Pancreas (tissue), 10 donors: ENCODE measurements at regions not wholly inside any gene's neighbourhood (a gene's known extent, or its start where the extent isn't known, plus 50 kb on each side); places are given as distances from the start of the nearest gene placed in this dataset.

Experiments
- ATAC-seq, 4 donors: fragments of 200-7000 bp; cut with Tn5 transposase; one replicate each; pipeline versions ENCODE4 v1.8.0 to v1.9.1; 2020; ENCODE audit warnings: mild to moderate bottlenecking in 4 of 4, moderate library complexity in 4 of 4
- DNase-seq, 6 donors: peaks; one replicate each; pipeline ENCODE4 v3.0.0-alpha.2; 2020
- FAIRE-seq: peaks from 2 replicates; lab custom pipeline; 2012; peaks lifted over from hg19 to GRCh38; lab: Jason Lieb, UNC
- H3K27ac ChIP-seq, 4 donors: fragments of 200-600 bp; sonication (generic); 1 replicate in 3 of 4; 2 replicates in 1 of 4; pipeline versions ENCODE4 v1.5.0 to v1.8.0; 2020
- H3K27me3 ChIP-seq, 4 donors: fragments of 200-600 bp; one replicate each; pipeline ENCODE4 v1.8.0; 2021
- H3K36me3 ChIP-seq, 3 donors: fragments of 200-600 bp; sonication (generic) in 1 of 3; one replicate each; pipeline versions ENCODE4 v1.5.0 to v1.8.0; 2020 to 2021
- H3K4me1 ChIP-seq, 3 donors: fragments of 200-600 bp; one replicate each; pipeline ENCODE4 v1.8.0; 2021
- H3K4me3 ChIP-seq, 4 donors: fragments of 200-600 bp; sonication (generic) in 2 of 4; one replicate each; pipeline versions ENCODE4 v1.5.0 to v1.8.0; 2020 to 2021
- H3K9me3 ChIP-seq, 4 donors: fragments of 200-600 bp; one replicate each; pipeline ENCODE4 v1.8.0; 2021
- WGBS, 2 donors: extraction: QIAGEN DNeasy Blood & Tissue Kit; methylation state at CpG; one replicate each; pipeline ENCODE4 v1.1.7; 2013; 5-methylcytosine and 5-hydroxymethylcytosine counted together
- intact Hi-C, 3 donors: fragments of 100-400 bp; cut with DNase I; formaldehyde crosslinking; loops; one replicate each; pipeline versions ENCODE4 v1.11.1 to v1.14.2; 2022
- TF ChIP-seq, protein P1 (sequence below), 4 donors: fragments of 200-600 bp; sonication (generic) in 3 of 4; IDR thresholded peaks; one replicate each; pipeline versions ENCODE4 v1.5.0 to v1.8.0; 2021; ENCODE audit warnings: antibody characterized with exemption in 4 of 4
- donor health status: healthy with polysubstance abuse.
- donor health status: DM: no; HTN: no; CAD: no; lungs with moderate emphysema.
- donor health status: DM: no; HTN: no; CAD: no.
- donor health status: control.
- donor health status: control.
- donor health status: Bipolar disorder and iron deficiency.
- donor health status: DM: yes; HTN: yes; CAD: no.
- donor health status: DM: no; HTN: no; CAD: no.
- donor health status: DM: no; HTN: no; CAD: no.
- donor health status: DM: yes; HTN: yes; CAD: no.

GRCh38 chr12:115227137-115227615 lies 543.2 kb upstream of the TBX3 start:
- ATAC-seq = no peak
- no peak for DNase-seq
- H3K27ac ChIP-seq = no peak overlapping the region
- no peak overlapping the region for H3K4me3 ChIP-seq
- no peaks in the 10 kb centered on the region for H3K9me3 ChIP-seq
- H3K27me3 ChIP-seq = no peaks in the 10 kb centered on the region
- H3K36me3 ChIP-seq = no peaks in the 10 kb centered on the region
- TF ChIP-seq, protein P1, sequence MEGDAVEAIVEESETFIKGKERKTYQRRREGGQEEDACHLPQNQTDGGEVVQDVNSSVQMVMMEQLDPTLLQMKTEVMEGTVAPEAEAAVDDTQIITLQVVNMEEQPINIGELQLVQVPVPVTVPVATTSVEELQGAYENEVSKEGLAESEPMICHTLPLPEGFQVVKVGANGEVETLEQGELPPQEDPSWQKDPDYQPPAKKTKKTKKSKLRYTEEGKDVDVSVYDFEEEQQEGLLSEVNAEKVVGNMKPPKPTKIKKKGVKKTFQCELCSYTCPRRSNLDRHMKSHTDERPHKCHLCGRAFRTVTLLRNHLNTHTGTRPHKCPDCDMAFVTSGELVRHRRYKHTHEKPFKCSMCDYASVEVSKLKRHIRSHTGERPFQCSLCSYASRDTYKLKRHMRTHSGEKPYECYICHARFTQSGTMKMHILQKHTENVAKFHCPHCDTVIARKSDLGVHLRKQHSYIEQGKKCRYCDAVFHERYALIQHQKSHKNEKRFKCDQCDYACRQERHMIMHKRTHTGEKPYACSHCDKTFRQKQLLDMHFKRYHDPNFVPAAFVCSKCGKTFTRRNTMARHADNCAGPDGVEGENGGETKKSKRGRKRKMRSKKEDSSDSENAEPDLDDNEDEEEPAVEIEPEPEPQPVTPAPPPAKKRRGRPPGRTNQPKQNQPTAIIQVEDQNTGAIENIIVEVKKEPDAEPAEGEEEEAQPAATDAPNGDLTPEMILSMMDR (IDR thresholded peaks at IDR 0.05) = no peak
- no peak for FAIRE-seq
- WGBS, 2 donors = 69% methylated on average over 4 of the region's 4 CpGs
- intact Hi-C loops = no loop called here
- H3K4me1 ChIP-seq = no peaks in the 10 kb centered on the region

DNA sequence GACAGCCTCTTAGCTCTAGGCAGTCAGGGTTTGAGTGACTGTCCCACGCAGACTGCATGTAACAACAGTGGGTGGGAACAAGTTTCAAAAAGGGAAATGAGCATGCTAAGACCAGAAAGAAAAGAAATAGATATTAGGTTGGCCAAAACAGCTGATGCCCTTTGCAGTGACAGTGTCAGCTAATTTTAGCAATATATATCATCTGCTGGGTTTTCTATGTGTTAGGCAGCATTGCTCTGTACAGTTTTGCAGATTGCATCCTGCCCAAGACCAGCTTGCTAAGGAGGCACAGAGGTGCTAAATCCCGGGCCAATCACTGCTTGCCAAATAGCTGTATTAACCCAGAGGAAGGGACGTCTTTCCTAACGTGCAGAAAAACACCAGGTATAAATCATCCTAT lies 541.9 kb upstream of the TBX3 start:
- Histone ChIP-seq H3K27me3 (no peaks in the 10 kb centered on the region), H3K27ac (no peak overlapping the region), H3K4me3 (no peak overlapping the region), H3K9me3 (no peaks in the 10 kb centered on the region), H3K4me1 (no peaks in the 10 kb centered on the region), H3K36me3 (no peaks in the 10 kb centered on the region)
- TF ChIP-seq, protein P1 (IDR thresholded peaks at IDR 0.05) = no peak
- FAIRE-seq (no peak), DNase-seq (no peak), ATAC-seq (no peak)
- intact Hi-C loops = no loop called here
- WGBS, 2 donors = 38 to 46% methylated on average over 4 of the region's 4 CpGs

GRCh38 chr12:115223991-115224390 lies 540.0 kb upstream of the TBX3 start:
- FAIRE-seq = no peak
- no peaks in the 10 kb centered on the region for H3K4me1 ChIP-seq
- no peak for ATAC-seq
- H3K27me3 ChIP-seq = no peaks in the 10 kb centered on the region
- H3K27ac ChIP-seq = no peak overlapping the region
- intact Hi-C loops = no loop called here
- no peak overlapping the region for H3K4me3 ChIP-seq
- 60 to 74% methylated on average over 4 of the region's 4 CpGs for WGBS, 2 donors
- TF ChIP-seq, protein P1 (IDR thresholded peaks at IDR 0.05) = no peak
- no peak for DNase-seq
- no peaks in the 10 kb centered on the region for H3K36me3 ChIP-seq
- H3K9me3 ChIP-seq = no peaks in the 10 kb centered on the region

DNA sequence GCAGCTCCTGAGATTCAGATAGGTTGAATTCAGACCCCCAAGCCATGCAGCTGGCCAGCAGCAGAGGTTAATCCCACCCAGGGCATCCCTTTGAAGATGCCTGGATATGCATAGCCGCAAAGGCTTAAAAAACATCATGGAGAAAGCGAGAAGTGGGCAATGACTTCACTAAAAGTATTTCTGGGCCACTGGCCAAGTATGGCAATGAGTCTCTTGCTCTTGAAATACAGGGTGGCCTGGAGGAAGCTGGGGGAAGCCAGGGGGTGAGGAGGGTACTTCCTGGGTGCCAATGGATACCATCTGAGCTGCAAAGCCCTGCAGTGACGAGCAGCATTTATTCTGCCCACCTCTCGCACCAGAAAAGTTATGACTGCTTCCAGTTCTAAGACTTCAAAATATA lies 539.3 kb upstream of the TBX3 start:
- DNase-seq (no peak), FAIRE-seq (no peak), ATAC-seq (no peak)
- H3K4me3 ChIP-seq = no peak overlapping the region
- no peaks in the 10 kb centered on the region for H3K4me1 ChIP-seq
- intact Hi-C loops = no loop called here
- 81 to 83% methylated on average over 4 of the region's 4 CpGs for WGBS, 2 donors
- H3K27ac ChIP-seq = no peak overlapping the region
- no peaks in the 10 kb centered on the region for H3K27me3 ChIP-seq
- TF ChIP-seq, protein P1 (IDR thresholded peaks at IDR 0.05) = no peak
- no peaks in the 10 kb centered on the region for H3K36me3 ChIP-seq
- H3K9me3 ChIP-seq = no peaks in the 10 kb centered on the region

GRCh38 chr12:115222220-115222619 lies 538.2 kb upstream of the TBX3 start:
- TF ChIP-seq, protein P1 (IDR thresholded peaks at IDR 0.05) = no peak
- Histone ChIP-seq H3K9me3 (no peaks in the 10 kb centered on the region), H3K4me1 (no peaks in the 10 kb centered on the region), H3K36me3 (no peaks in the 10 kb centered on the region), H3K27ac (no peak overlapping the region), H3K27me3 (no peaks in the 10 kb centered on the region), H3K4me3 (no peak overlapping the region)
- intact Hi-C loops = no loop called here
- DNase-seq (no peak), FAIRE-seq (no peak), ATAC-seq (no peak)
- WGBS, 2 donors = 61 to 69% methylated on average over 6 of the region's 6 CpGs
